Osteoblast (primary cell): ENCODE measurements at regions not wholly inside any gene's neighbourhood (a gene's known extent, or its start where the extent isn't known, plus 50 kb on each side); places are given as distances from the start of the nearest gene placed in this dataset.

ENCODE experiments used
- DNase-seq: peaks from one replicate; pipeline ENCODE4 v3.0.0; 2011; ENCODE audit warnings: low spot score, mixed read lengths; ENCODE audit not compliant: insufficient read length; ENCODE audit errors: missing footprints
- H2AFZ ChIP-seq: 2 replicates; pipeline ENCODE4 v1.6.0; 2011; ENCODE audit warnings: mild to moderate bottlenecking, low read length
- H3K27ac ChIP-seq: 2 replicates; pipeline ENCODE4 v1.5.1; 2011; ENCODE audit warnings: mild to moderate bottlenecking, low read depth, low read length, moderate library complexity
- H3K27me3 ChIP-seq: 2 replicates; pipeline ENCODE4 v1.6.0; 2012; ENCODE audit warnings: mild to moderate bottlenecking, control low read depth, inconsistent platforms, low read length, moderate library complexity; ENCODE audit not compliant: insufficient read depth
- H3K36me3 ChIP-seq: 2 replicates; pipeline ENCODE4 v1.5.1; 2011; ENCODE audit warnings: mild to moderate bottlenecking, low read length, control low read depth, moderate library complexity; ENCODE audit not compliant: insufficient read depth
- H3K4me1 ChIP-seq: 2 replicates; pipeline ENCODE4 v1.5.1; 2011; ENCODE audit warnings: mild to moderate bottlenecking, low read length, control low read depth, moderate library complexity; ENCODE audit not compliant: insufficient read depth
- H3K4me2 ChIP-seq: 2 replicates; pipeline ENCODE4 v1.6.0; 2011; ENCODE audit warnings: mild to moderate bottlenecking, low read length; ENCODE audit not compliant: insufficient read depth
- H3K4me3 ChIP-seq: fragments of 200-600 bp; sonication (generic); 3 replicates; pipeline ENCODE4 v1.5.1; 2012; ENCODE audit warnings: mild to moderate bottlenecking, low read length, inconsistent platforms; ENCODE audit not compliant: insufficient read depth
- H3K79me2 ChIP-seq: 2 replicates; pipeline ENCODE4 v1.6.0; 2012; ENCODE audit warnings: mild to moderate bottlenecking, low read length, control low read depth, inconsistent platforms; ENCODE audit not compliant: insufficient read depth
- H3K9me3 ChIP-seq: 2 replicates; pipeline ENCODE4 v1.5.1; 2011; ENCODE audit warnings: low read depth, low read length, control low read depth
- H4K20me1 ChIP-seq: 2 replicates; pipeline ENCODE4 v1.6.0; 2012; ENCODE audit warnings: mild to moderate bottlenecking, low read length, control low read depth; ENCODE audit not compliant: insufficient read depth
- CTCF ChIP-seq: IDR thresholded peaks from 2 replicates; pipeline ENCODE4 v1.5.1; 2011; ENCODE audit warnings: mild to moderate bottlenecking, low read depth, low read length, moderate library complexity; ENCODE audit errors: extremely low read depth

- Histone ChIP-seq H3K36me3 (no peaks in the 10 kb centered on the region), H3K27me3 (no peaks in the 10 kb centered on the region), H3K9me3 (no peaks in the 10 kb centered on the region), H3K4me1 (no peaks in the 10 kb centered on the region), H3K27ac (no peak overlapping the region), H4K20me1 (no peaks in the 10 kb centered on the region), H2AFZ (peak overlapping the region; percentile 18), H3K4me3 (no peak overlapping the region), H3K79me2 (no peaks in the 10 kb centered on the region), H3K4me2 (no peak overlapping the region)
- TF ChIP-seq CTCF, result peak; percentile 90
- peak; percentile 96 for DNase-seq
Measured at GRCh38 chr6:188821-189655, 103.2 kb upstream of the DUSP22 start.

GRCh38 chr6:189676-190075 is 102.6 kb upstream of the DUSP22 start:
- Histone ChIP-seq H3K4me3 (no peak overlapping the region), H3K9me3 (no peaks in the 10 kb centered on the region), H3K4me2 (no peak overlapping the region), H3K27ac (no peak overlapping the region), H3K4me1 (no peaks in the 10 kb centered on the region), H2AFZ (no peak overlapping the region), H3K79me2 (no peaks in the 10 kb centered on the region), H3K27me3 (no peaks in the 10 kb centered on the region), H3K36me3 (no peaks in the 10 kb centered on the region), H4K20me1 (no peaks in the 10 kb centered on the region)
- DNase-seq, result no peak
- TF ChIP-seq CTCF, result no peak

GRCh38 chr6:190596-191395 is 101.5 kb upstream of the DUSP22 start:
- no peaks in the 10 kb centered on the region for H3K4me1 ChIP-seq
- no peak overlapping the region for H2AFZ ChIP-seq
- H3K4me2 ChIP-seq, result no peak overlapping the region
- no peaks in the 10 kb centered on the region for H3K9me3 ChIP-seq
- no peak for TF ChIP-seq CTCF
- no peak overlapping the region for H3K27ac ChIP-seq
- DNase-seq, result no peak
- no peaks in the 10 kb centered on the region for H3K27me3 ChIP-seq
- H3K4me3 ChIP-seq, result no peak overlapping the region
- H4K20me1 ChIP-seq, result no peaks in the 10 kb centered on the region
- no peaks in the 10 kb centered on the region for H3K79me2 ChIP-seq
- no peaks in the 10 kb centered on the region for H3K36me3 ChIP-seq
